Uterus (tissue), 2 donors: ENCODE measurements at regions not wholly inside any gene's neighbourhood (a gene's known extent, or its start where the extent isn't known, plus 50 kb on each side); places are given as distances from the start of the nearest gene placed in this dataset.

Experiments used
- CTCF ChIP-seq, 4 experiments: fragments of 200-600 bp in 2 of 4; fragments of 450-650 bp in 2 of 4; sonication (generic) in 2 of 4; IDR thresholded peaks; one replicate each; pipeline ENCODE4 v1.5.1; 2016 to 2019; ENCODE audit warnings: antibody characterized with exemption in 4 of 4, mild to moderate bottlenecking in 2 of 4, moderate library complexity in 1 of 4
- POLR2A ChIP-seq, 2 donors: fragments of 450-650 bp; IDR thresholded peaks; one replicate each; pipeline ENCODE4 v1.6.1; 2016; ENCODE audit warnings: antibody characterized with exemption in 2 of 2, mild to moderate bottlenecking in 1 of 2, moderate library complexity in 1 of 2

DNA sequence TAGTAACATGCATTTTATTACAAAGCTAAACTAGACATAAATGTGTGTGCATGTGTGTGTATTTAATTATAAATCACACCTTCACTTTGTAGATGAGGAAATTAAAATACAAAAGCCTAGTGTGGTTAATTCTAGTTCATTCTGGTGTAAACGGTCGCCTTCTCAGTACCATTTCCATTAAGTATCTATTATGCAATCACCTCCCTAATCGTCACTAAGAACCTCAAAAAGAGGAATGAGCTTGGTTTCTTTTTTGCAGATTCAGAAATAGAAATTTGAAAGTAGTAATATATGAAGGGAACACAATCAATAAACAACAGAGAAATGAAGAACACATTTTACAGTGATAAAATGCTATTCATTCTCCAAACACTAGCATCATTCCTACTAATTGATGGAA, 233.2 kb downstream of the ZBBX start:
- TF ChIP-seq POLR2A (IDR thresholded peaks at IDR 0.05) (no peak), CTCF (IDR thresholded peaks at IDR 0.05) (no peak)
